NCI-H2171 treated with DMSO at 0.1 percent for 48 hours (cell line): ENCODE measurements at regions not wholly inside any gene's neighbourhood (a gene's known extent, or its start where the extent isn't known, plus 50 kb on each side); places are given as distances from the start of the nearest gene placed in this dataset.
A peak's percentile ranks its signal among the peaks of the same experiment; 100 is the strongest.
"Not testable (repeated sequence)": the region's sequence is repeated elsewhere in the genome, so short reads cannot be mapped to it uniquely, and the experiment has no call there.

ENCODE experiments used
- DNase-seq: peaks from one replicate; lab custom pipeline; 2025; lab: John Stamatoyannopoulos, UW

DNA sequence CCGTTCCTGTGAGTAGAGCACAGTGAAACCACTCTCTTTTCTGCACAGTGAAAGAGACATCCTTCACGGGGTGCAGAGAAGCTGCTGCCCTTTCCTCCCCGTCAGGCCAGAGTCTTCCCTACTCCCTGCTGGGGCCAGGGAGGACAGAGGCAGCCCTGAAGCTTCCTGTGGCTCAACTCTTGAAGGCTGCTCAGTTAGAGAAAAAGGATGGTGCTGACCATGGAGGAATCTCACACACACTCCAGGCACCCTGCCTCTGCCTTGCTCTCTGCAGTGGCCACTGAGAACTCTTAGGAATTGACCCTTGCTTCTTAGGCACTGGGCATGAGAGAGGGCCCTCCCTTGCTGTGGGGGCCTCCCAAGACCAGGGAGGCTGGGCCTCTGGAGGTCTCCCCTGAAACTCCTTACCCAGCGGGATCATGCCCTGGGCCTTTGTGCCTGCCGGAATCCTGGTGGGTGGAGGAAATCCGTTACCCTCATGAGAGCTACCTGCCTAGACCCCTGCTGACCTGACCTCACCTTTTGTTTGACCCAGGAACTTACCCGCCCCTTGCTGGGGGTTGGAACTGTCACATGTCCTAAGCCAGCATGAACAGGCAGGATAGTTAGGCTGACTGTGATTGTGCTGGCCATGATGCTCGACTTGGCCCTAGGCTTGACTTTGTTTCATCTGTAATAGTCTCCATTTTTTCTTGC, 65.0 kb upstream of the CD93 start:
- no peak for DNase-seq

DNA sequence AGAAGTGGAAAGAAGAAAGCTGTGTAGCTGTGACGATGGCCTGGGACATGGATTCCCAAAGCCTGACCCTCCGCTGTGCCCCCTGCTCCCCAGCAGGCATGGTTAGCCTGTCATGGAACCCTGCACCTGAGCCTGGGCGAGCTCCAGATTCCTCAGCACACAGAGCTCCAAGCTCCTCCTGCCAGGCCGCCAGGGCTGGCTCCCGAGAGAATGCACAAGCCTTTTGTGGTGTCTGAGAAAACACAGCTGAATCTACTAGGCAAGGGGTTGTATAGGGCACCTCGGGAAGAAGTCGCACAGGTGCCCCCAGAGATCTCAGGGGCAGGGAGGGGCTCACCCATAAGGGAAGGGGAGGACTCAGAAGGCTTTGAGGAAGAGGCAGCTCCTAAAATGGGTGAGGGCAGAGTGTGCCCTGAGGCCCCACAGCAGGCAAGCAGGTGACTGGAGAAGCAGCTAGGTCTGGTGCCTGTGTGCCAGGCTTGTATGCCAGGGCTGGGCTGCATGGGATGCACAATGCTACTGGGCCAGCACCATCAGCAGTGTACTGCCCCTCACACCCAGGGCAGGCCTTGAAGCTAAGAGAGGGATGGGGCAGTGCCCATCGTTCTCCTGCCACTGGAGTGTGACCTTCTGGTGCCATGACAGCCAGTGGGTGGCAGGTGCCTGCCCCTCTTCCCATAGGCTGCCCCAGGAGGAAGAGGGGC, 64.3 kb upstream of the CD93 start:
- no peak for DNase-seq

DNA sequence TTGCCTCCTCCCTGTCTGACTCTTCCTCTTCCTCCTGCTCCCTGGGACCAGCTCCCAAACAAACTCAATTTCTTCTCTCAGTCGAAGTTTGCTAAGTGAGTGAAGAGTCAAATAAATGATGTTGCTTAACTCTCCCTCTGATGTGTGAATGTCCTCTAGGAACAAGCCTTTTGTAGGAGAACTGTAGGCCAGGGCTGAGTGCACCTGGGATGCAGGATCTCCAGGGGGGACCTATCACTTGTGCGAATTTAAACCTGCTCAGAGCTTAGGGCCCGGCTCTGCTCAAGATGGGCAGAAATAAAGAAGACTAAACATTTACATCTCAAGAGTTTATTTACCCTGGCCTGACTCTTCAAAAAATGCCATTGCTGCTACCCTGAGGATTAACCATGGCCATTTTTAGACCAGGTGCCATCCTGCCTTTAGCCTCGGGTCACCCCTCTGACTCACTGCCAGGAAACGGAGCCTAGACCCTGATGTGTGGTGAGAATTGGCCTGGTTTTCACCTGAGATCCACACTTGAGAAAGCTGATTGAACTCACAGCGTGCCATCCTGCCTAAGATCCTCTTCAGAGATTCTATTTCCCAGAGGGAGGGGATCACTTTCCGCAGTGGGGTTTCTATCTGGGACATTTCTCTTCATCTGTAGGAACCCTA, 63.6 kb upstream of the CD93 start:
- DNase-seq, result no peak

DNA sequence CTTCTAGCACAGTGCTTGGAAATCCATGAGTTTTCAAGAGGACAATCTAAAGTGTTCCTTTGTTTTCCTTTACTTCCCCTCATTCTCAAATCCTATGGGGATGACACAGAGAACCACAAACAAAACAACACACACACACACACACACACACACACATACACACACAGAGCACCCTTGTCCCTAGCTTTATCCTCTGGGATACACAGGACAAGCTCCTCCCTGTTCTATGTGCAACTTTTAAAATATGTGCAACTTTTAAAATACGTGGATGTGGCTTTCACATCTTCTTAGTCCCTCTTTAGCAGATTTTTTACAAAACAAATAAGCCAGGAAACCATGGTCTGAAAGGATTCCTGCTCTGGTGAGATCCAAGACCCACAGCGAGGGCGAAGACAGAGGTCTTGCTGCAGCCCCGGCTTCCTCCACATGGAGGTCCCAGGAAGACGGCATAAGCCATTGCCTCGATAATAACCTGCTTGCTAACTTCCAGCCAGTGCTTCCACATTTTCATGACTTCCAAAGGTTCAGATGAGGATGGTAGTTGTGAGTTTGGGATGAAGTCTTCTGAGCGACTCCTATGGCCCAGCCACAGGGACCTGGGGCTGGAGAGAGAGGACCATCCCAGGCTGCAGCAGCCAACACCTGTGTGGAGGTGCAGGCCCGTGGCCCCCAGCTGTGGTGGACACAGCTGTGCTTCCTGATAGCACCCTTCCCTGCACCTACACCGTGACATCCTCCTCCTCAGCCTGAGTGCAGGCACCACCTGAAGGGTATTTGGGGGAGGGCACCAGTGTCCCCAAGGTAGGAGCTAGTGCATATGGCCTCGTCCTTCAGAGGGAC, 62.8 kb upstream of the CD93 start:
- DNase-seq, result no peak

GRCh38 chr20:23147964-23148730, 62.0 kb upstream of the CD93 start:
- DNase-seq, result no peak

- no peak for DNase-seq
Measured at GRCh38 chr20:23147647-23147963, 61.5 kb upstream of the CD93 start.

- no peak for DNase-seq
Measured at GRCh38 chr20:23146857-23147637, 60.9 kb upstream of the CD93 start.

- no peak for DNase-seq
Measured at GRCh38 chr20:23146181-23146580, 60.1 kb upstream of the CD93 start.

DNA sequence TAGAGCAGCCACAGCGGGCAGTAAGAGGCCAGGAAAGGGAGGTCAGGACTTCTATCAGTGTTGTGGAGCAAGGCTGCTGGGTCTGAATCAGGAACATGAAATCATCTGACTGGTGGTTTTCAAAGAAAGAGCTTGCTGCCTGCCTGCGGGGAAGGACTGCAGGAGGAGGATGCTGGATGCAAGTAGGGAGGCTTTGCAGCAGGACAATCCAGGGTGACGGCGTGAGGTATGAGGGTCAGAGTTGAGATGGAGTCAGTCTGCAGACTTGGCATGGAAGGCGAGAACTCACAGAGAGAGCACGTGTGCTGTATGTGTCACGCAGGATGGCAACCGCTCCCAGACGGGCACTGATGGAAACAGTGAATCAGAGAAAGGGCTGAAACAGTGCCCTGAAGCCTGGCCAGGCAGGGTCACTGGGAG, 59.2 kb upstream of the CD93 start:
- DNase-seq, result no peak

GRCh38 chr20:23144856-23145255, 58.7 kb upstream of the CD93 start:
- DNase-seq, result peak; percentile 15

DNA sequence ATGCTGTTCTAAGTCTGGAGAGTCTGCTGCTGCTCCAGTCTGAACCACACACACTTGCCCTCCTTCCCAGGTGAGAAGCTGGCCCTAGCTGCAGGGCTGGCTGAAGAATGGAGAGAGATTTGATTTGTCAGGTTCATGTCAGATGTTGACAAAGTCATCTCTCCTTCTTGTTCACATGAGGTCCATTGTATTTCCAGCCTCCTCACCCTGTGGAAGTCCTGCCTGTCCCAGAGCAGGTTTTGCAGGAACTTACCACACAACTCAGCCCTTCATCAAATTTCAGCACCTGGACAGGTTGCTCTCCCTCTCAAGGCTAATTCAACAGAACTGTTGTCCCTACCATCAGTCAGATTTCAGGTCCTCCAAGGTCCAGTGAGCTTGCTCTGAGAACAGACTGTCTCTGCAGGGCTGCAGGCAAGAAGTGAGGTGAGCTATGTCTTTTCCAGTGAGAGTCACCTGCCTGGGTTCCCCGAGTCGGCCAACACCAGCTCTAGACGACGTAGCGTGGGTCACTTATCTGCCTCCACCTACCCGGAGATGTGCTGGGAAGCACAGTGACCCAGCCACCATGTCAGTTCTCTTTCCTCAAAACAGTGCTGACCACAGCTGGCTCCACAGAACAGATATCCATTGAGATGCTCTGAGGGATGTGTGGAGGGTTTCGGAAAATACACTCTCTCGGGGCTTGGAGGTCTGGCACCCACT, 58.0 kb upstream of the CD93 start:
- no peak for DNase-seq

DNA sequence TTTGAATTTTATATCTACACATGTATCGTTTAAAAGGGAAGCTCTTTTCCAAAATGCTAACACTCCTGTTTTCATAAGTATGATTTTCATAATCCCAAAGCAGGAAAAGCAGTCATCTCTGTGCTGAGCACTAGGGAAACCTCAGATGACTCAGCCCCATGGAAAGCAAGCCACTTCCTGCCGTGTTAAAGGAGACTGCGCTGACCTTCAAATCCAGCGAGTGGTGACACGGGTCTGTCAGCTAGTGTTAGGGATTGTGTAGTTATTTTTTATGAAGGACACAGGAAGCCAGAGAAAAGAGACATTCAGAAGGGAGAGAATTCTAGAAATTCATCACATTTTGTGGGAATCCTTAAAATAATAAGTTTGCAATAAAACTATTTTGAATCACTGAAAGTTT, 57.0 kb upstream of the CD93 start:
- DNase-seq, result no peak

GRCh38 chr20:23142162-23143050, 56.3 kb upstream of the CD93 start:
- no peak for DNase-seq

DNA sequence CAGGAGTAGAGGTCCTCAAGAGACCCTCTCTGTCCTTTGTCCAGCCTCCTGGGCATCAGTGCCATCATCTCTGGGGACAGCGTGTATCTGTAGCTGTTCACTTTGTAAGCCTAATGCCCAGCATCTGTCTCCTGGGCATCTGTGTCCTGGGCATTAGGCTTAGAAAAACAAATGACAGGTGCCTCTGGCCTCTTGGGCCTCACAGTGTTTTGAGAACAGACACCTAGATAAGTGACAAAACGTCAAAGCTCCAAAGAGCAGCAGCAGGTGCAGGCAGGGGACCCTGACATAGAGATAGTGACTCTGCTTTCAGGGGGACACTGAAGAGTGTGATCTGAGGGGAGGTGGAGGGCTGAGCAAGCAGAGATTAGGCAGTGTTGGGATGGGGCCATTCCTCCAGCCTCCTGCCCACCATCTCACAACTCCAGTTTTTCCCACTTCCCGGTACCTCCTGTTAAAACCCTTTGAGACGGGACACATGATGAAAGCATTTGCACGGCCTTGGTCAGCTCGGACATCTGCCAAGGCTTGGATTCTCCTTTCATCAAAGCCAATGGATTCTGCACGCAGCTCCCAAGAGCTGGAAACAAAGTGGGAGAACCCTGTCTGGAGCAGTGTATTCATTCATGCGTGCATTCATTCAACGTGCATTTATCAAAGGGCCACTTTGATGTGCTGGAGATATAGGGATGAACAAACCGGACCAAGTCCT, 55.5 kb upstream of the CD93 start:
- DNase-seq, result no peak

DNA sequence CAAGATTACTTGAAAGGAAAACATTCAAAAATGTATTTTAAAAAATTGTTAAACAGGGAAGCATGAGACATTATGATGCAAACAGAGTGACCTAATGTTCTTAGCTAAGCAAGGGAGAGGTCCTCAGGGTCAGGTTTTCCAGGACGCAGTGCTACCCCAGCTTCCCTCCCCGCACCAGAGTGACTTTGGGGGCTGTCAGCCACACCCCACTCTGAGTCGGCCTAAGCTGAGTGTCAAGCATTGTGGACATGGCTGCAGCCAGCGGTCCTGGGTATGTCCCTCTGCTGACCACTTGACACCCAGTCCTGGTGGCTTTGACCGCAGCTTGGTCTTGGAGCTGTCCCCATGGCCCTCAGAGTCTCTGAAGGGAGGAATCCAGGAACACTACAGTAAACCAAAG, 54.9 kb upstream of the CD93 start:
- no peak for DNase-seq

GRCh38 chr20:23139984-23140383, 53.9 kb upstream of the CD93 start:
- not testable (repeated sequence) for DNase-seq

GRCh38 chr20:23139524-23139923, 53.4 kb upstream of the CD93 start:
- peak; percentile 51 for DNase-seq

DNA sequence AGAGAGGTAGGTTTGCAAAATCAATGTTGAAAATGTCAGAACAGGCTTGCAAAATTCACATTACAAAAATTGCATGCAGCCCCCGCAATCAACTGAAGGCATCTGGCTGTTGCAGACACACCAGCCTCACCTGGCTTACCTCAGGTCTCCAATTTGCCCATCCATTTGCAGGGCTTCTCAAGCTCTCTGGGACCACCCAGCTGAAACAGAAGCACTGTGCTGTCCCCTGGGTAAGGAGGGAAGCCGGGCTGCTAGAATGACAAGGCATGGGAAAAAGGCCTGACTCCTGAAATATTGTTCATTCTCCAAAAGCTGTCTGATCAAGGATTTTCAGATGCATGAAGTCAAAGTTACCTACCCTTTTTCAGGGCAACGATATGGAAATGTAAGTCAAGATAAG, 52.6 kb upstream of the CD93 start:
- DNase-seq, result no peak

DNA sequence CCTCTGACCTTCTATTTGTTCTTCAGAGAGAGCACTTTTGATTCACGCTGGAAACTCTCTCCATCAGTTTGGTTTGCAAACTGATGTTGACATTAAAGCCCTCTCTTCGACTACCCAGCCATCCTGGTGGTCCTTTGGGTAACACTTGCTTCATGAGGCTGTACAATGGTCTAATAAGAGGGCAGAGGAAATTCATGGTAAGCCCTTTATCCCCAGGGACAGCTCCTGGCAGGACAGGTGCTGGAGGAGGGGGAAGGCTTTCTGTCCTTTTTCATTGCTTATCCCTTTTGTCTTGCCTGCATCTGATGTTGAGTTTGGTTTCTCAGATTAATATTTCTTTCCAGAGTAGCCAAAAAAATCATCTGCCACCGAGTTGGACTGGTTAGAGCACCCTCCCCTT, 52.1 kb upstream of the CD93 start:
- no peak for DNase-seq
